GM23338 (cell line): ENCODE measurements at regions not wholly inside any gene's neighbourhood (a gene's known extent, or its start where the extent isn't known, plus 50 kb on each side); places are given as distances from the start of the nearest gene placed in this dataset.

ENCODE experiments used
- ATAC-seq: fragments of 200-7000 bp; cut with Tn5 transposase; 3 replicates; pipeline ENCODE4 v1.9.1; 2020
- DNase-seq: peaks from one replicate; pipeline ENCODE4 v3.0.0-alpha.2; 2015; ENCODE audit warnings: low spot score
- H2AFZ ChIP-seq: fragments of 200-600 bp; sonication (generic); 2 replicates; pipeline ENCODE4 v1.8.0; 2016; ENCODE audit warnings: antibody characterized with exemption, mild to moderate bottlenecking, moderate library complexity
- H3F3A ChIP-seq: fragments of 200-600 bp; sonication (generic); replicated peaks from 2 replicates; pipeline ENCODE4 v1.8.0; 2017; ENCODE audit warnings: antibody characterized with exemption, mixed run types, low read depth
- H3K27ac ChIP-seq: fragments of 200-600 bp; sonication (generic); 2 replicates; pipeline ENCODE4 v1.6.1; 2016; ENCODE audit warnings: low read depth
- H3K27me3 ChIP-seq: fragments of 200-600 bp; sonication (generic); 2 replicates; pipeline ENCODE4 v1.8.0; 2016; ENCODE audit warnings: mild to moderate bottlenecking, mixed run types, moderate library complexity; ENCODE audit not compliant: insufficient read depth
- H3K36me3 ChIP-seq: fragments of 200-600 bp; sonication (generic); 2 replicates; pipeline ENCODE4 v1.8.0; 2016; ENCODE audit warnings: mild to moderate bottlenecking; ENCODE audit not compliant: insufficient read depth
- H3K4me1 ChIP-seq: fragments of 200-600 bp; sonication (generic); 2 replicates; pipeline ENCODE4 v1.8.0; 2016; ENCODE audit warnings: mild to moderate bottlenecking, moderate library complexity; ENCODE audit not compliant: insufficient read depth
- H3K4me2 ChIP-seq: fragments of 200-600 bp; sonication (generic); 2 replicates; pipeline ENCODE4 v1.7.1; 2017; ENCODE audit warnings: mixed run types
- H3K4me3 ChIP-seq: fragments of 200-600 bp; sonication (generic); 2 replicates; pipeline ENCODE4 v1.6.1; 2016; ENCODE audit warnings: mixed run types
- H3K79me2 ChIP-seq: fragments of 200-600 bp; sonication (generic); replicated peaks from 2 replicates; pipeline ENCODE4 v1.8.0; 2017; ENCODE audit warnings: mild to moderate bottlenecking; ENCODE audit not compliant: insufficient read depth
- H3K9me2 ChIP-seq: fragments of 200-600 bp; sonication (generic); 2 replicates; pipeline ENCODE4 v1.8.0; 2017; ENCODE audit not compliant: insufficient read depth
- H4K20me1 ChIP-seq: fragments of 200-600 bp; sonication (generic); replicated peaks from 2 replicates; pipeline ENCODE4 v1.8.0; 2017; ENCODE audit warnings: mild to moderate bottlenecking; ENCODE audit not compliant: insufficient read depth
- H3K27ac Mint-ChIP-seq: 2 replicates; pipeline ENCODE4 v1.8.0; 2020; ENCODE audit warnings: inconsistent platforms, mild to moderate bottlenecking, moderate library complexity, mixed read lengths
- H3K27me3 Mint-ChIP-seq: 3 replicates; pipeline ENCODE4 v1.8.0; 2022; ENCODE audit warnings: low read depth, mild to moderate bottlenecking, moderate library complexity, mixed read lengths, inconsistent platforms; ENCODE audit not compliant: insufficient read depth, poor library complexity
- H3K36me3 Mint-ChIP-seq: 3 replicates; pipeline ENCODE4 v1.8.0; 2021; ENCODE audit warnings: low read depth, mild to moderate bottlenecking, inconsistent platforms, moderate library complexity, mixed read lengths
- H3K4me1 Mint-ChIP-seq: 3 replicates; pipeline ENCODE4 v1.8.0; 2020; ENCODE audit warnings: mild to moderate bottlenecking, inconsistent platforms, mixed read lengths
- H3K4me3 Mint-ChIP-seq: 3 replicates; pipeline ENCODE4 v1.8.0; 2021; ENCODE audit warnings: moderate library complexity, mild to moderate bottlenecking, inconsistent platforms, mixed read lengths
- H3K9me3 Mint-ChIP-seq: 3 replicates; pipeline ENCODE4 v1.8.0; 2020; ENCODE audit warnings: moderate library complexity, mild to moderate bottlenecking, inconsistent platforms, mixed read lengths
- CREB1 ChIP-seq: fragments of 250-450 bp; sonication (Bioruptor Pico); IDR thresholded peaks from 2 replicates; pipeline ENCODE4 v1.5.0; 2020; ENCODE audit warnings: low read depth, mild to moderate bottlenecking, moderate library complexity
- EZH2 ChIP-seq: fragments of 200-600 bp; sonication (generic); IDR thresholded peaks from one replicate; pipeline ENCODE4 v1.8.0; 2017; ENCODE audit warnings: antibody characterized with exemption, mild to moderate bottlenecking, low read depth; ENCODE audit not compliant: unreplicated experiment
- EZH2phosphoT487 ChIP-seq: fragments of 200-600 bp; sonication (generic); IDR thresholded peaks from one replicate; pipeline ENCODE4 v1.8.1; 2018; ENCODE audit warnings: antibody characterized with exemption; ENCODE audit not compliant: unreplicated experiment
- JUNB ChIP-seq: IDR thresholded peaks from one replicate; pipeline ENCODE4 v1.6.1; 2016; ENCODE audit warnings: antibody characterized with exemption; ENCODE audit not compliant: unreplicated experiment
- NANOG ChIP-seq: IDR thresholded peaks from 2 replicates; pipeline ENCODE4 v1.6.1; 2016; ENCODE audit warnings: antibody characterized with exemption, borderline replicate concordance
- POLR2AphosphoS5 ChIP-seq: IDR thresholded peaks from 2 replicates; pipeline ENCODE4 v1.6.1; 2016; ENCODE audit warnings: antibody characterized with exemption, low read depth
- ZNF114 ChIP-seq: fragments of 250-450 bp; sonication (Bioruptor Pico); IDR thresholded peaks from 2 replicates; pipeline ENCODE4 v1.5.0; 2020; ENCODE audit warnings: mild to moderate bottlenecking, moderate library complexity
- ZNF331 ChIP-seq: fragments of 250-450 bp; sonication (Bioruptor Pico); IDR thresholded peaks from 2 replicates; pipeline ENCODE4 v1.5.0; 2020; ENCODE audit warnings: low read depth, mild to moderate bottlenecking, moderate library complexity
- ZNF462 ChIP-seq: fragments of 250-450 bp; sonication (Bioruptor Pico); IDR thresholded peaks from 2 replicates; pipeline ENCODE4 v1.5.0; 2020; ENCODE audit warnings: mild to moderate bottlenecking, moderate library complexity
- TF ChIP-seq, protein P1 (sequence below), 2 experiments: fragments of 200-600 bp in 1 of 2; sonication (generic) in 1 of 2; conservative IDR thresholded peaks; 2 replicates each; pipeline versions ENCODE4 v1.5.1 to v1.6.1; 2016 to 2017; ENCODE audit warnings: antibody characterized with exemption in 2 of 2, low read depth in 2 of 2, mild to moderate bottlenecking in 2 of 2, moderate library complexity in 1 of 2

DNA sequence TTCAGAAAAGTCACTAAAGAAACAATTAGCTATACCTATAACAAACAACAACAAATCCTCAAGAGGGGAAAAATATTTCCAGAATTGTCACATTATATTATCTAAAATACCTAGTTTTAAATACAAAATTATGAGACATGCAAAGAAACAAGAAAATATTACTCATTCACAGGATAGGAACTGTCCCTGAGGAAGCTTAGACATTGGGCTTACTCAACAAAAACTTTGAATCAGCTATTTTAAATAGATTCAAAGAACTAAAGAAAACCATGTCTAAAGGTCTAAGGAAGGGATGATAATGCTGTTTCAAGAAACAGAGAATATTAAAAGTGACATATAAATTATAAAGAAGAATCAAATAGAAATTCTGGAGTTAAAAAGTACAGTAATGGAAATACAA is 131.9 kb upstream of the ZNF516 start:
- DNase-seq: no peak
- TF ChIP-seq EZH2phosphoT487 (no peak), EZH2 (no peak), ZNF462 (CRISPR knock-in tag) (no peak), ZNF114 (CRISPR knock-in tag) (no peak), JUNB (no peak), NANOG (no peak), ZNF331 (no peak), CREB1 (CRISPR knock-in tag) (no peak), POLR2AphosphoS5 (no peak)
- TF ChIP-seq, protein P1, sequence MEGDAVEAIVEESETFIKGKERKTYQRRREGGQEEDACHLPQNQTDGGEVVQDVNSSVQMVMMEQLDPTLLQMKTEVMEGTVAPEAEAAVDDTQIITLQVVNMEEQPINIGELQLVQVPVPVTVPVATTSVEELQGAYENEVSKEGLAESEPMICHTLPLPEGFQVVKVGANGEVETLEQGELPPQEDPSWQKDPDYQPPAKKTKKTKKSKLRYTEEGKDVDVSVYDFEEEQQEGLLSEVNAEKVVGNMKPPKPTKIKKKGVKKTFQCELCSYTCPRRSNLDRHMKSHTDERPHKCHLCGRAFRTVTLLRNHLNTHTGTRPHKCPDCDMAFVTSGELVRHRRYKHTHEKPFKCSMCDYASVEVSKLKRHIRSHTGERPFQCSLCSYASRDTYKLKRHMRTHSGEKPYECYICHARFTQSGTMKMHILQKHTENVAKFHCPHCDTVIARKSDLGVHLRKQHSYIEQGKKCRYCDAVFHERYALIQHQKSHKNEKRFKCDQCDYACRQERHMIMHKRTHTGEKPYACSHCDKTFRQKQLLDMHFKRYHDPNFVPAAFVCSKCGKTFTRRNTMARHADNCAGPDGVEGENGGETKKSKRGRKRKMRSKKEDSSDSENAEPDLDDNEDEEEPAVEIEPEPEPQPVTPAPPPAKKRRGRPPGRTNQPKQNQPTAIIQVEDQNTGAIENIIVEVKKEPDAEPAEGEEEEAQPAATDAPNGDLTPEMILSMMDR (conservative IDR thresholded peaks at IDR 0.05; ENCODE audit: low read depth in 2 of 2): no peak
- peaks cover 11% of the 10 kb centered on the region for H3K4me1 Mint-ChIP-seq

More for the DNA sequence above, 131.9 kb upstream of the ZNF516 start:
- Histone ChIP-seq H3K9me2 (no peaks in the 10 kb centered on the region), H3K27me3 (peaks cover 16% of the 10 kb centered on the region), H3K4me3 (no peak overlapping the region), H3K36me3 (no peaks in the 10 kb centered on the region), H3K27ac (no peak overlapping the region), H2AFZ (no peak overlapping the region), H3K4me1 (peaks cover 14% of the 10 kb centered on the region), H3K4me2 (no peak overlapping the region), H3K79me2 (no peaks in the 10 kb centered on the region), H3F3A (no peaks in the 10 kb centered on the region), H4K20me1 (no peaks in the 10 kb centered on the region)
- no peak for ATAC-seq
- no peak overlapping the region for H3K27ac Mint-ChIP-seq
- peaks cover 7% of the 10 kb centered on the region; the same call in 1 of the 3 replicates for H3K9me3 Mint-ChIP-seq
- peaks cover 5% of the 10 kb centered on the region for H3K27me3 Mint-ChIP-seq
- H3K36me3 Mint-ChIP-seq: no peaks in the 10 kb centered on the region
- no peak overlapping the region for H3K4me3 Mint-ChIP-seq
